Suprapubic skin (tissue), 4 donors: ENCODE measurements at regions not wholly inside any gene's neighbourhood (a gene's known extent, or its start where the extent isn't known, plus 50 kb on each side); places are given as distances from the start of the nearest gene placed in this dataset.

Source experiments
- DNase-seq, 2 donors: peaks; one replicate each; pipeline ENCODE4 v3.0.0-alpha.2; 2019; ENCODE audit warnings: low spot score in 2 of 2
- H3K27ac ChIP-seq: fragments of 200-600 bp; sonication (generic); one replicate; pipeline ENCODE4 v1.5.1; 2019
- H3K27me3 ChIP-seq: fragments of 200-600 bp; sonication (generic); one replicate; pipeline ENCODE4 v1.5.1; 2019
- H3K36me3 ChIP-seq: fragments of 200-600 bp; sonication (generic); one replicate; pipeline ENCODE4 v1.5.1; 2019
- H3K4me1 ChIP-seq: fragments of 200-600 bp; sonication (generic); one replicate; pipeline ENCODE4 v1.5.1; 2019
- H3K4me3 ChIP-seq: fragments of 200-600 bp; sonication (generic); one replicate; pipeline ENCODE4 v1.5.1; 2019; ENCODE audit warnings: mild to moderate bottlenecking
- H3K9me3 ChIP-seq: fragments of 200-600 bp; sonication (generic); one replicate; pipeline ENCODE4 v1.5.1; 2019
- CTCF ChIP-seq, 2 donors: fragments of 200-600 bp in 1 of 2; fragments of 450-650 bp in 1 of 2; sonication (generic) in 1 of 2; IDR thresholded peaks; one replicate each; pipeline ENCODE4 v1.5.1; 2016 to 2019; ENCODE audit warnings: antibody characterized with exemption in 2 of 2, mild to moderate bottlenecking in 1 of 2, moderate library complexity in 1 of 2
- EP300 ChIP-seq: sonication (generic); formaldehyde crosslinking; IDR thresholded peaks from one replicate; pipeline ENCODE4 v1.6.1; 2017; ENCODE audit warnings: antibody characterized with exemption
- POLR2A ChIP-seq, 2 donors: fragments of 450-650 bp; IDR thresholded peaks; one replicate each; pipeline ENCODE4 v1.6.1; 2017; ENCODE audit warnings: antibody characterized with exemption in 2 of 2, mild to moderate bottlenecking in 2 of 2, moderate library complexity in 2 of 2
- POLR2AphosphoS5 ChIP-seq, 3 donors: sonication (generic); formaldehyde crosslinking; IDR thresholded peaks; one replicate each; pipeline ENCODE4 v1.6.1; 2017; ENCODE audit warnings: antibody characterized with exemption in 3 of 3
- WGBS: methylation state at CpG from one replicate; pipeline ENCODE4 v1.1.5; 2018; 5-methylcytosine and 5-hydroxymethylcytosine counted together

- H3K4me1 ChIP-seq = peaks cover 22% of the 10 kb centered on the region
- H3K9me3 ChIP-seq = no peaks in the 10 kb centered on the region
- no peaks in the 10 kb centered on the region for H3K27me3 ChIP-seq
- H3K4me3 ChIP-seq = peak overlapping the region; percentile 78
- peak overlapping the region; percentile 93 for H3K27ac ChIP-seq
- peaks cover 13% of the 10 kb centered on the region for H3K36me3 ChIP-seq
- 7% methylated on average over 17 of the region's 46 CpGs for WGBS
- TF ChIP-seq EP300 (no peak), CTCF (IDR thresholded peaks at IDR 0.05) (no peak), POLR2A (IDR thresholded peaks at IDR 0.05) (peak in 1 of 2 donors; percentile 82), POLR2AphosphoS5 (IDR thresholded peaks at IDR 0.05) (peak; percentile 50 to 91 (median 70))
- peak; percentile 97 for DNase-seq
These were observed 132.2 kb downstream of the OGFRL1 start for GRCh38 chr6:71420693-71421328.

DNA sequence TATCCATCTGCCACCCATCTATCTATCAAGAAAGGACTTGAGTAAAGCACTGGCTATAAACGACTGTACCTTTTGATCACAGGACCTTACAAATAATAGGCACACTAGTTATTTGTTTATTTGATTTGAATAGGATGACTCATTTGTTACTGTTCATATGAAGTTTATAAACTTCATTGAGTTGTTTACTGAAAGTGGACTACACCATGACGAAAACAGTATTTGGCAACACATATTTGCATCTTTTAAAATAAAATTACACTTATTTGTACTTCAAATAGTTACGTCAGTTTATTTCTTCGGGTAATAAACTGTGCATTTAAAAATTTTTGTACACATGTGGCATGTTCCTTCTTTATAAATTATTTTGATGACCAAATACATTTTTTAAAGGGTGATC lies 133.0 kb downstream of the OGFRL1 start:
- Histone ChIP-seq H3K27ac (no peak overlapping the region), H3K4me3 (peak overlapping the region; percentile 78), H3K27me3 (no peaks in the 10 kb centered on the region), H3K4me1 (peaks cover 19% of the 10 kb centered on the region), H3K36me3 (peaks cover 5% of the 10 kb centered on the region), H3K9me3 (no peaks in the 10 kb centered on the region)
- DNase-seq = no peak
- no peak for TF ChIP-seq EP300
- no peak for TF ChIP-seq POLR2AphosphoS5 (IDR thresholded peaks at IDR 0.05)
- TF ChIP-seq POLR2A (IDR thresholded peaks at IDR 0.05) = no peak
- no peak for TF ChIP-seq CTCF (IDR thresholded peaks at IDR 0.05)
- WGBS = 81% methylated on average over 4 of the region's 4 CpGs

GRCh38 chr6:71430018-71430417 lies 141.4 kb downstream of the OGFRL1 start:
- H3K36me3 ChIP-seq = no peaks in the 10 kb centered on the region

GRCh38 chr6:71433441-71433840 lies 144.8 kb downstream of the OGFRL1 start:
- Histone ChIP-seq H3K4me3 (no peak overlapping the region), H3K27ac (no peak overlapping the region), H3K4me1 (no peaks in the 10 kb centered on the region), H3K36me3 (no peaks in the 10 kb centered on the region), H3K27me3 (peaks cover 4% of the 10 kb centered on the region), H3K9me3 (no peaks in the 10 kb centered on the region)
- TF ChIP-seq POLR2AphosphoS5 (IDR thresholded peaks at IDR 0.05) (no peak), POLR2A (IDR thresholded peaks at IDR 0.05) (no peak), CTCF (IDR thresholded peaks at IDR 0.05) (no peak)
- no peak for DNase-seq

More at GRCh38 chr6:71430018-71430417, 141.4 kb downstream of the OGFRL1 start:
- no peak overlapping the region for H3K4me3 ChIP-seq
- H3K27ac ChIP-seq = no peak overlapping the region
- no peak for TF ChIP-seq POLR2A (IDR thresholded peaks at IDR 0.05)
- no peak for TF ChIP-seq CTCF (IDR thresholded peaks at IDR 0.05)
- no peak for TF ChIP-seq POLR2AphosphoS5 (IDR thresholded peaks at IDR 0.05)
- no peak for TF ChIP-seq EP300
- H3K27me3 ChIP-seq = peaks cover 5% of the 10 kb centered on the region
- no peaks in the 10 kb centered on the region for H3K4me1 ChIP-seq
- 65% methylated on average over 3 of the region's 3 CpGs for WGBS
- no peaks in the 10 kb centered on the region for H3K9me3 ChIP-seq
- no peak for DNase-seq

- Histone ChIP-seq H3K27me3 (no peaks in the 10 kb centered on the region), H3K27ac (no peak overlapping the region), H3K9me3 (peaks cover 8% of the 10 kb centered on the region), H3K36me3 (no peaks in the 10 kb centered on the region), H3K4me1 (peaks cover 2% of the 10 kb centered on the region), H3K4me3 (no peak overlapping the region)
- TF ChIP-seq POLR2A (IDR thresholded peaks at IDR 0.05) (no peak), EP300 (no peak), CTCF (IDR thresholded peaks at IDR 0.05) (no peak), POLR2AphosphoS5 (IDR thresholded peaks at IDR 0.05) (no peak)
- no peak for DNase-seq
- 77% methylated on average over 4 of the region's 4 CpGs for WGBS
These were observed 155.6 kb downstream of the OGFRL1 start for GRCh38 chr6:71444222-71444621.
